Sciatic nerve (tissue), 2 donors: ENCODE measurements at regions not wholly inside any gene's neighbourhood (a gene's known extent, or its start where the extent isn't known, plus 50 kb on each side); places are given as distances from the start of the nearest gene placed in this dataset.

Source experiments
- ATAC-seq: fragments of 200-7000 bp; cut with Tn5 transposase; one replicate; pipeline ENCODE4 v1.9.1; 2020; ENCODE audit warnings: mild to moderate bottlenecking, moderate library complexity
- DNase-seq: peaks from one replicate; pipeline ENCODE4 v3.0.0-alpha.2; 2020; ENCODE audit warnings: low spot score
- intact Hi-C: fragments of 100-400 bp; cut with DNase I; formaldehyde crosslinking; loops from one replicate; pipeline ENCODE4 v1.14.2; 2022
- donor health status: DM: no; HTN: no; CAD: no.
- donor health status: DM: no; HTN: no; CAD: no.

DNA sequence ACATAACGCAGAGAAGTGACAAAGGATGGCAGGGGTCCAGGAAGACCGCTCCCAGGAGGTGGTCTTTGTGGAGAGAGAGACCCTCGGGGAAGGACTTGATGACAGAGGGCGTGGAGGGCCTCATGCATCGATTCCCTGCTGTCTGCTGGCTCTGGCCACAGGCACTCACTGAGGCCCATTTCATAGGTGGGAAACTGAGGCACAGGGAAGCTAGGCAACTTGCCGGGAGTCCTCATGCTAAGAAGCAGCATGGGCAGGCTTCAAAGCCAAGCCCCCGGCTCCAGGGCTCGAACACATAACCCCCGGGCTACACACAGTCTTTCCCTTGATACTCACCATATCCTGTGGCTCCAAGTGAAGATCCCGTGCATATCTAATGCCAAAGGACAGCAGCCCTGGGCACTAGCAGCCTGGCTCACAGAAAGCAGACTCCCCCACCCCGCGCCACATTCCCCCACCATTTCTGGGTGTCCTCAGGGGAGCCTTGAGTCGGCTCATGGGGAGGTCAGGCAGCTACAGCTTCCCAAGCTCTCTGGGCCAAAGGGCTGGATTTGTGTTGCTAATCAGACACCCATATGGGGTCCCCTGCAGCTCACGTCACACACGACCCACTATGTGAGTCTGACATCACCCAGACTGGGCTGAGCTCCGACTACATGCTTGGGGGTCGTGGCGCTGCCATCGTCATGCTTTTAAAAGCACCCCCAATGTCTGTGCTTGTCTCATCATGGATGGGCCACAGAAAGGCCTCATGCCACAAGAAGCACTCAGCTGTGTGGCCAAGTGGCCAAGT lies 130.9 kb upstream of the PMEPA1 start:
- ATAC-seq (no peak), DNase-seq (no peak)
- intact Hi-C loops = loop anchor here (5.0 kb wide), 1 partner anchor 52 kb away; no protein-coding TSS in a partner anchor

DNA sequence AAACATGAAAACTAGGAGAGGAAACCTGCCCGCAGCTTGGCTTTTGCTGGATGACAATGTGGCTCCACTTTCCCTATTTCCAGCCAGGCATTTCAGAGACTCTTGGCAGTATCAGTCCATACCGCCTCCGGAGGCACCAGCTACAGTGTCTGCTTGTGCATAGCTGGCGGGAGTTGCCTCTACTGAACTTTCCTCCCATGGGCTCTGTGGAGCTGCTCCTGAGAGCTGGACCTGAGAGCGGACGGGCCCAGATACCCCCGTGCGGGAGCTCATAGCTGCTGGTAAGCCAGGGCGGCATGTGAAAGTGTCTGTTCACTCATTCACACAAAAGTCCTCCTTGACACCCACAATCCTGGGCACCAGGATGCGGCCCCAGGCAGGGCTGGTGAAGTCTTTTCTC lies 130.3 kb upstream of the PMEPA1 start:
- DNase-seq (no peak), ATAC-seq (peak; percentile 44)
- intact Hi-C loops = loop anchor here (5.0 kb wide), 1 partner anchor 52 kb away; no protein-coding TSS in a partner anchor

DNA sequence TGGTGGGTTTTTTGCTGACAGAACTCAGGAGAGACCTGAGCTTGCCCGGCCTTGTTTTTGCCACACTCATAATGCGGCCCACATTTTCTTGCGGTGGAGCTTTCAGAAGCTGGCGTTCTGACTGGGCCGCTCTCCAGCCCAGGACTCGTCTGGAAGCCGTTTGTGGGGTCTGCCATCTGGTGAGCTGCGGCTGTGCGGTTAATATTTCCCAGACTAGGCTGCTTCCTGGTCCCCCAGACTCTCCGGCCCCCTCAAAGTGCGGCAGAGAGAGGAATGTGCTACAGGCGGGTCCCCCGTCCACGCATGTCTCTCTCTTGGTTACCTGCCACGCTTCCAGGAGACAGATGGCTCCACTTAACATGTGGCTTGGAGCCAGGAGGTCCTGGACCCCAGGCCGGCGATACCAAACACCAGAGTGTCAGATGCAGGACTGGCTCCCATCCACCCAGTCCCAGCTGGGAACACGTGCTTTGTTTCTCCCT lies 128.9 kb upstream of the PMEPA1 start:
- ATAC-seq (peak; percentile 40), DNase-seq (no peak)
- intact Hi-C loops = no loop called here

DNA sequence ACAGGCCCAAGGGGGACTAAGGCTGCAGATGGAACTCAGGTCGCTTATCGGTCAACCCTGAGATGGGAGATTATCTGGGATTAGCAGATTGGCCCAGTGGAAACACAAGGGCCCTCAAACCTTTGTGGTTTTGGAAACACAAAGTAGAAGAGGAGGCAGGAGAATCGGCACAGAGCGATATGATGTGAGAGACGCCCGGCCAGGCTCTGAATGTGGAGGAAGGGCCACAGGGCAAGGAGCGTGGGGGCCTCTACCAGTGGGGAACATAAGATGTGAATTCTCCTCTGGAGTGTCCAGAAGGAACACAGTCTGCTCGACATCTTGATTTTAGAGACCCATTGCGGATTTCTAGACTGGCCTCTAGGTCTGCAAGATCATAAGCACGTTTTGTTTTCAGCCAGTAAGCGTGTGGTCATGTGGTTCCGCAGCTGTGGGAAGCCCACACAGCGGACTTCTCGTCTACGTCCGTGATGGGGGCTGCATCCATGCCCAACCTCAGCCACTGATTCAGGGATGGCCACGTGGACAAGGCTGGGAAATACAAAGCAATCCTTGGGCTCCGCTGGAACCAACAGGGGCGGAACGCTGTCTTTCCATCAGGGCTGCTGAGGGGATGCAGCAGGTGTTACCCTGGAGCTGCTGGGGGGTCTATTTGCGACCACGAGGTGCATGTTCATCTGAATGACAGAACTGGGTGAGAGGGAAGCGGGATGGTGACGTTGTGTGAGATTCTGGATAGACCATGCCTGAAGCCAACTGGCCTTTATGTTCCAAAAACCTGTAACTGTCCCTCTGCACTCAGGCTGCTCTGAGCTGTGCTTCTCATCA lies 127.6 kb upstream of the PMEPA1 start:
- DNase-seq = no peak
- intact Hi-C loops = no loop called here
- ATAC-seq = no peak

DNA sequence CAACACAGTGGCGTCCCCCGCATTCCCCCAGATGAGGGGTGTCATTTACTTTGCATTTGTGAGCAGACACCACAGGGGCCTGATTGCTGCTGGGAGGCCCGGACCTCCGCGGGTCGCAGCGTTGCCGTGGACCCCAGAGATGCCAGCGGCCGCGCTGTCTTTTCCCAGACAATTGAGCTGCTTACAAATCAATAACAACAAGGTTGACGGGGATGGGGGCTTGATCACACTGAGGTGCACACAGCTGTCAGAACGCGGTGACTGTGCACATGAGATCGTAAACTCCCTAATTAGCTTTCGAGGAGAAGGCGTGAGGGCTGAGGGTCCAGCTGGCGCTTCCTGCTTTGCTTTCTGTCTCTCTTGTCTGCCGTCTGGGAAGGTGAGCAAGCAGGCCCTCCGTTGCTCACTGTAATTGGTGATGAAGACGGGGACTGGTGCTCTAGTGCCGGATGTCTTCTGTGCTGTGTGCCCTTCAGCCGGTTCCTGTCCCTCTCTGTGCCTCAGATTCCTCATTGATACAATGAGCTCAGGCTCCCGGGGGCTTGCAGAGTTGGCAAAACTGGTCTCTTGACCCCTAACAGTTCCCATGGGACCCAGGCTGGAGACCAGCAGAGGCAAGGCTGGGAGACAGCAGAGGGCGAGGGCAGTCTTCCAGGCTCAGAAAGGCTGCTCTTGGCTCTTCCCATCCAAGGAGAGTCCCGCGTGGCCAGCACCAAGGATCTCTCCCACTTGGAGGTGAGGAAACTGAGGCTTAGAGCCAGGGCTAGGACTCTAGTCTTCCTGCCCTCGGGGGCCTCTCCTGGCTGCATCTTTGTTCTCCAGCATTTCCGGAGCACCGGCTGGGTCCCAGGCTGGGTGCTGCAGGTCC lies 126.0 kb upstream of the PMEPA1 start:
- intact Hi-C loops = no loop called here
- ATAC-seq (no peak), DNase-seq (no peak)

DNA sequence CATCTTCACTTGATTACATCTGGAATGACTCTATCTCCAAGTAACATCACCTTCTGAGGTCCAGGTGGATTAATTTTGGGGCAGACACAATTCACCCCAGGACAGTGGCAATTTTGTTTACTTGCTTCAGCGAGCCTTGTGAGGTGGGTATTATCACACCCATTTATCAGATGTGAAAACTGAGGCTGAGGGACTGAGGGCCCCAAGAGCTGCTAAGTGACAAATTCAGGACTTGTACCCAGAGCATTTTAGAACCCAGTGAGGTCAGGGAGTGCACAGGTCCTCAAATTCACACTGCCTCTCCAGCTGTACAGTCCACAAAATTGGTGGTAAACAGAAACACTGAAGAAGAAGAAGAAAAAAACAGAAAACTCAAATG lies 125.2 kb upstream of the PMEPA1 start:
- ATAC-seq (no peak), DNase-seq (no peak)
- intact Hi-C loops = no loop called here

DNA sequence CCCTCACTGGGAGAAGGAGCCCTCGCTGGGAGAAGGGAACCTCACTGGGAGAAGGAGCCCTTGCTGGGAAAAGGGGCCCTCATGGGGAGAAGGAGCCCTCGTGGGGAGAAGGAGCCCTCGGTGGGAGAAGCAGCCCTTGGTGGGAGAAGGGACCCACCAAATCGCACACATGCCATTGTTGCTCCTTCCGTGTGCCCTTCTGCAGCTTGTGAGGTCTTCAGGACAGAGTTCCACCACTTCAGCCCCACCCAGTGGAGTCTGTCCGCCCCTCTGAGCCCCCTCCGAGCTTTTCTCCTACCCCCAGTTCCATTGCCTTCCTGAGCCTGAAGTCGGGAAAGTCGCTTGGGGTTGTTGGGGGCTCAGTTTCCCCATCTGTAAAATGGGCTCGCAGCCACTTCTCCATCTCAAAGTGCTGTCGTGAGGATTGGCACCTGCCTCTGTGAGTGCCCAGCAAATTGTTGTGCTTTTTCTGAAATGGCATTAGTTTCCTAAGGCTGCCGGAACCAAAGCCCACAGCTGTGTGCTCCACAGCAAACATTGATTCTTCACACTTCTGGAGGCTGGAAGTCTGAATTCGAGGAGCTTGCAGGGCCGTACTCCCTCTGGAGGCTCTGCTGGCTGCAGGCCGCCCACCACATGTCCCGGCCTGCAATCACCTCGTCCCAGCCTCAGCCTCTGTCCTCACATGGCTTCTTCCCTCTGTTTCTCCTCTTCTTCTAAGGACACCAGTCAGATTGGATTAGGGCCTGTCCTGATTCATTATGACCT lies 124.7 kb upstream of the PMEPA1 start:
- no peak for ATAC-seq
- intact Hi-C loops = no loop called here
- peak; percentile 34 for DNase-seq

DNA sequence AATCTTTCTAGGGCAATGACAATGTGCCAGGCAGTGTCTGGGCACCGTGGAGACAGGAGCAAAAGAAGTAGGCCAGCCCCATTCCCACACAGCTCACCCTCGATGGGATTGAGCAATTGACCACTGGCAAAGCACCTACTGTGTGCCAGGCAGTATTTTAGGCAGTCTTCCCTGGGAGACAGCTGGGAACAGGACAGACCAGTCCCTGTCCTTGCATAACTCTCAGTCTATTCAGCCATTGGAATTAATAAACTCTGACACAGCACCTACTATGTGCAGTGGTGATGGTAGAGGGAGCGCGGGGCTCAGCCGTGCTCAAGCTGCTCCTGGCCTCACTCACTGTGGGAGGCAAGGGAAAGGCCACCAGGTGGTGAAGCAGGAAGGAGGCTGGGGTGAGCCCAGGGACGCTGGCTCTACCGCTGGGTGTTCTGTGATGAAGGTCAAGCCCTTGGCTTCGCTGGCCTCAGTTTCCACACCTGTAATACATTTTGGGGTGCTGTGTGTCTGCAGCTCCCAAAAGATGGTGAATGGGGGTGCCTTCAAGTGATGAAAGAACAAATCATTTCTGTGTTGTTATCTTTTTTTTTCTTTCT lies 122.3 kb upstream of the PMEPA1 start:
- ATAC-seq (no peak), DNase-seq (peak; percentile 28)
- intact Hi-C loops = no loop called here

DNA sequence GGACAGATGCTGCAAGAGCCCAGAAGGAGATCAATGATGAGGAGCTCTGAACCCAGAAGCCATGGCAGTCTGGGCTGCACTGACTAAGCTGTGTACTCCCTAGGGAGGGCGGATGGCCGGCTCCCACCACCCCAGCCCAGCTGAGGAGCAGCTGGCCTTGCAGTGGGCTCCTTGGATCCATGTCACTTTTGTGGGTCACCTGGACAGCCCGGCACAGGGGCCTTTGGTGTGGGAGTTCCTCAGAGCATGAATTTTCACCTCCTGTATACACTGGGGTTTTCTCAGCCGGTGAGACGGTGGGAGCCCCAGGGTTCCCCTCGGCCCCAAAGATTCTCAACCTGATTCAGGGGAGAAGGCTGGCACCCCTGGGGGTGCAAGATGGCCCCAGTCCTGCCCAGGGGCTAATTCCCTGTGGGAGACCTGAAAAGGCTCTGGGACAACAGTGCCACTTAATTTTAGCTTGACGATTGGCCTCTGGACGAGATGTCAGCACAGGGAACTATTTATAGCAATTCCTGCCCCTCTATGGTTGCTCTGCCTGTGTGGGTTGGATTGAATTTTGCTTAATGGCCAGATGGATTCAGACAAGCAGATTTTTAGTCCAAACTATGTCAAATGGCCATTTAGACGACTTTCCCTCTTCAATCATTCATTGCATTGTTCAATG lies 121.6 kb upstream of the PMEPA1 start:
- ATAC-seq (no peak), DNase-seq (peak; percentile 51)
- intact Hi-C loops = no loop called here

DNA sequence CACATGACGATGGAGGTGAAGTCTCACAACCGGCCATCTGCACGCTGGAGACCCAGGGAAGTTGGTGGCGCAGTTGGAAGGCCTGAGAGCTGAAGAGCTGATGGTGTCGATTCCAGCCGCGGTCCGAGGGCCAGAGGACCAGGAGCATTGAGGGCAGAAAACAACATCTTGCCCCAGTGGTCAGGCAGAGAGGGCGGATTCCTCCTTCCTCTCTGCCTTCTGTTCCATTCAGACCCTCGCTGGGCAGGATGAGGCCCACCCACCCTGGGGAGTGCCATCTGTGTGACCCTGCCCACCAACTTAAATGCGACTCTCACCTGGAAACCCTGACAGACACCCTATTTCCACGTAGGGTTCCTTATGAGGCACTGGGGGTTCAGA lies 120.7 kb upstream of the PMEPA1 start:
- intact Hi-C loops = no loop called here
- peak; percentile 19 for DNase-seq
- no peak for ATAC-seq

DNA sequence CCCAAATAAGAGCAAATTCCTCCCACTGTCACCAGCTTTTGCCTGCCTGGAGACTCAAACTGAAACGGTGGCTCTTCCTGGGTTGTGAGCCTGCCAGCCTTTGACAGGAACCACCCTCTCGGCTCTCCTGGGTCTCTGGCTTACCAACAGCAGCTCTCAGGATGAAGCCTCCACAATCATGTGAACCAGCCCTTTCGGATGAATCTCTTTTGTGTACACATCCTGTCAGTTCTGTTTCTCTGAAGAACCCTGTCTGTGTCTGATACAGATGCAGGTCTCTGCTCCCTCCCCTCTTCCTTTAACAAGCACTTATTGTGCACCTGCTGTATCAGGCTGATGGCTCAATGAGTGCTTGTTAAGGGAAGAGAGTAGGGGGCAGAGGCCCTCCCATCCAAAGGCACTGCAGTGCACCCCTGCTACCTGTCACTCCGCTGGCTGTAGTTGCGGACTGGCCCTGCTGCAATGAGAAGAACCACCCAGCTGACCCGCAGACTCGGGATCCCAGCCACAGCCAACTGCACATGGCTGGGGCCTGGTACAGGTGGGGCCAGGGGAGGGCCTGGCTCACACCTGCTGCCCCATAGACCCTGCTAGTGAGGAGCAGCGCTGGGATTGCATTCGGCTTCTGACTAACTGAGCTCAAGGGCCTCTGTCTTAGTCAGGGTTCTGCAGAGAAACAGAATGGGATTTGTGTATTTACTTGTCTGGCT lies 120.1 kb upstream of the PMEPA1 start:
- ATAC-seq (no peak), DNase-seq (peak; percentile 9)
- intact Hi-C loops = no loop called here

DNA sequence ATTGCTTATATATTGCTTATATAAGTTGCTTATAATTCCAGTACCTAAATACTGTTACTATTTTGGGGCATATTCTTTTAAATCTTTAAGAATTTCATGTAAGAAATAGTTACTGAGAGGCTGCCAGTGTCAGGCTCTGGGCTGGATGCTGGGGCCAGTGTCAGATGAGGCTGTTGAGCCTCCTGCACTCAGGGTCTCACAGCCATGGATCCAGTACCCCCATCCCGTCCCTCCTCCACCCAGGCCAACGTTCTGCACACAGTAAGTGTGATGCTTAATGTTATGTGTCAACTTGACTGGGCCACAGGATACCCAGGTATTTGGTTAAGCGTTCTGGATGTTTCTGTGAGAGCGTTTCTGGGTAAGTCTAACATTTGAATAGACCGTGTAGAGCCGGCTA lies 119.5 kb upstream of the PMEPA1 start:
- DNase-seq = no peak
- ATAC-seq = no peak
- intact Hi-C loops = no loop called here

DNA sequence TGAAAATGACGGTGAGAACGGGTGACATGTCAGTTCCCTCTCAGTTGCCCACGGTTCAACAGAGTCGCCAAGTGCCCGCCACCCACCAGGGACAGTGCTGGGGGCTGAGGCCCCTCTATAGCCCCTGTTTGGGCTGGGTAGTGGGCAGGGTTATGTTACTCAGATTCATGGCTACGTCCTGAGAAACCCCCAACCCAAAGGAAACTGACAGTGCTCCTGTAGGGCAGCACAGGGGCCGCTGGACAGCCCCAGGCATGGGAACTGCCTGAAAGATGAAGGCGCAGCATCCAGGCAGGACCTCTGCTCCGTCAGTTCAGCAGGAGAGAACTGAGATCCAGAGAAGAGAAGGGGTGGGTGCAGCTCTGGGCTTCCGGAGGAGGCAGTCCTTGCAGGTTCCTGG lies 118.9 kb upstream of the PMEPA1 start:
- intact Hi-C loops = no loop called here
- DNase-seq (no peak), ATAC-seq (no peak)

DNA sequence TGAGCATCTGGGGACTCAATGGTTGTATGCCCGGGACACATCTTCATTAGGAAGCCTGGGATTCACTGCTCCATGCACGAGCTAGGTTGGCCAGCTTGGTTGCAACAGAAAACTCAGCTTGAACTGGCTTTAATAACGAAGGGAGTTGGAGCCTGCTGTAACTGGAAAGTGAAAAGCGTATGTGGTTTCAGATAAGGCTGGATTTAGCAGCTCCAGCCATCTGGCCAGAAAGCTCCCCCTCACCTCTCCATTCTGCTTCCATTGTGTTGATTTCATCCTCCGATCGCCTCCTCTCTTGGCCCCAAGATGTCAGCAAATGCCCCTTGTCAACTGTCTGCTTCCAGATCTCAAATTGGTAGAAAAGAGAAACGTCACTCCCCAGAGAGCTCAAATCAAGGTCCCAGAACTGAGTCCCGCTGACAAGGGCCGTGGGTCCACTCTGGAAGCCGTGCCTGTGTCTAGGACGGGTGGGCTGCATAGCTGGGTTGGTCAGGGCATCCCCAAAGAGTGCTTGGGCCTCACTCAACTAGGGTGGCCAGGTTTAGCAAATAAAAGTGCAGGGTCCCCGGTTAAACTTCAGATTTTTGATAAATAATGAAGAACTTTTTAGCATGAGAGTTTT lies 117.0 kb upstream of the PMEPA1 start:
- intact Hi-C loops = no loop called here
- DNase-seq = no peak
- ATAC-seq = no peak

DNA sequence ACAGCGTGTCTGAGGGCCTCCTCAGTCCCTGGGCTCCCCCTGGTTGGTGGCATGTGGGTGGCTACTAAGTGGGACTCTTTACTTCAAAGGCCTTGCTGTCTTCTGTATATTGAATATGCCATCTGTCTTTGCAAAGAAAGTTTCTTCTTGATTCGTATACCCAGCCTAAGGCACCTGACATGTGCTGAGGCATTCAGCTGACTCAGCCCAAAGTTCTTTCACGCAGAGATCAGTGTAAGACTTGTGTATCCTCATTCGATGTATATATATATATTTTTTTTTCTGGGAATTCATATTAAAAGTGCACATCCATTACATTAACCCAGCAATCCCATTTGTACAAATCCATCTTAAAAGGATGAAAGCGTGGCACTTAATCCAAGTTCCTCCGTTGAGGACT lies 115.1 kb upstream of the PMEPA1 start:
- ATAC-seq = no peak
- intact Hi-C loops = no loop called here
- no peak for DNase-seq

DNA sequence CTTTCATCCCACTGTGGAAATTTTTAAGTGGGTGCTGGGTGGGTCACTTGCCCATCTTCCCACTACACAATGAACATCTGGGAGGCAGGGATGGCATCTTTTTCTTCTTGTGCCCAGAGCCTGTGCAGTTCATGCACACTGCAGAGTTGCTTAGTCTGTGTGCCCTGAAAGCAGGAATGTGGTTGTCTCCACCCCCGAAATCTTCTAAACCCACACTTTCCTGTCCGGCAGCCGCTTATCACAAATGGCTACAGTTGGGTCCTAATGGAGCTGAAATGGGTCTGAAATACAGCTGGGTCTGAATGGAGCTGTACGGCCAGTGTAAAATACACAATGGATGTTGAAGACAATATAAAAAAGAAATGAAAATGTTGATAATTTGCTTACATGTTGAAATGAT lies 112.1 kb upstream of the PMEPA1 start:
- no peak for ATAC-seq
- no peak for DNase-seq
- intact Hi-C loops = no loop called here
